Right cardiac atrium (tissue), 5 donors: ENCODE measurements at regions not wholly inside any gene's neighbourhood (a gene's known extent, or its start where the extent isn't known, plus 50 kb on each side); places are given as distances from the start of the nearest gene placed in this dataset.
"Not testable (repeated sequence)": the region's sequence is repeated elsewhere in the genome, so short reads cannot be mapped to it uniquely, and the experiment has no call there.

Source experiments
- ATAC-seq, 2 donors: fragments of 200-7000 bp; cut with Tn5 transposase; one replicate each; pipeline versions ENCODE4 v1.8.0 to v1.9.1; 2020; ENCODE audit warnings: moderate library complexity in 2 of 2, mild to moderate bottlenecking in 1 of 2
- DNase-seq, 3 donors: peaks; one replicate each; pipeline ENCODE4 v3.0.0-alpha.2; 2020
- H3K27ac ChIP-seq: one replicate; pipeline ENCODE4 v1.5.1; 2013; ENCODE audit warnings: mild to moderate bottlenecking, low read length, control low read depth, moderate library complexity
- H3K27me3 ChIP-seq: one replicate; pipeline ENCODE4 v1.6.1; 2013; ENCODE audit not compliant: control insufficient read depth, insufficient read depth
- H3K4me1 ChIP-seq: one replicate; pipeline ENCODE4 v1.6.1; 2013; ENCODE audit warnings: low read length; ENCODE audit not compliant: control insufficient read depth, insufficient read depth
- H3K4me3 ChIP-seq: one replicate; pipeline ENCODE4 v1.5.1; 2013; ENCODE audit warnings: low read length, control low read depth
- H3K9me3 ChIP-seq: one replicate; pipeline ENCODE4 v1.6.1; 2013; ENCODE audit warnings: low read length; ENCODE audit not compliant: control insufficient read depth
- WGBS: extraction: QIAGEN DNeasy Blood & Tissue Kit; methylation state at CpG from one replicate; pipeline ENCODE4 v1.1.7; 2013; 5-methylcytosine and 5-hydroxymethylcytosine counted together
- intact Hi-C, 4 donors: fragments of 100-400 bp; cut with DNase I; formaldehyde crosslinking; loops; one replicate each; pipeline versions ENCODE4 v1.11.0 to v1.14.0; 2022 to 2023
- donor health status: healthy with polysubstance abuse.
- donor health status: DM: no; HTN: yes; CAD: no.
- donor health status: DM: no; HTN: no; CAD: no.
- donor health status: DM: no; HTN: yes; CAD: no; lungs with severe emphysema.
- donor health status: DM: yes; HTN: yes; CAD: no.

GRCh38 chr11:39589391-39589790 lies 1870.1 kb downstream of the LRRC4C start:
- no peak overlapping the region for H3K4me3 ChIP-seq
- no peak for DNase-seq
- intact Hi-C loops, result no loop called here
- no peak for ATAC-seq
- WGBS, result 50% methylated on average over 1 of the region's 1 CpG
- H3K4me1 ChIP-seq, result no peaks in the 10 kb centered on the region
- no peak overlapping the region for H3K27ac ChIP-seq
- no peaks in the 10 kb centered on the region for H3K9me3 ChIP-seq
- H3K27me3 ChIP-seq, result no peaks in the 10 kb centered on the region

GRCh38 chr11:39586036-39586435 lies 1873.4 kb downstream of the LRRC4C start:
- no peak overlapping the region for H3K27ac ChIP-seq
- no peaks in the 10 kb centered on the region for H3K27me3 ChIP-seq
- H3K4me1 ChIP-seq, result no peaks in the 10 kb centered on the region
- DNase-seq (no peak), ATAC-seq (no peak)
- H3K4me3 ChIP-seq, result no peak overlapping the region
- no peaks in the 10 kb centered on the region for H3K9me3 ChIP-seq
- intact Hi-C loops, result no loop called here
- 59% methylated on average over 1 of the region's 1 CpG for WGBS

DNA sequence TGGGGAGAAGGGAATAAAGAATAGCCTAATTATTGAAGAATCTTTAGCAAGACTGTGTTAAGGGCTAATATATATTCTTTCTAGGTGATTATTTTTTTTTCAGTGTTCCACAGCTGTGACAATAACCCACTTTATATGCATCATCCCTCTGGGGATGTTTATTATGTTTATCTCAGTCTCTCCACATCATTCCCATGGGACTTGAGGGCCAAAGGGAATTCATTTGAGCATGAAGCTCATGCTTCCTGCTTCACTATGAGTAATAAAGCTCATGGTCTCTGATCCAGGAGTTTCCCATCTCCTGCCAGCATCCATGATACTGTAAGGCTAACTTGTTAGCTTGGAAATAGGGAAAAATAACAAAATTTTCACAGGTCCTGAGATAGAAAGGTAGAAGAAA lies 1888.4 kb downstream of the LRRC4C start:
- no peak for ATAC-seq
- intact Hi-C loops, result no loop called here
- no peak for DNase-seq
- H3K9me3 ChIP-seq, result no peaks in the 10 kb centered on the region
- H3K4me3 ChIP-seq, result no peak overlapping the region
- H3K4me1 ChIP-seq, result no peaks in the 10 kb centered on the region
- no peaks in the 10 kb centered on the region for H3K27me3 ChIP-seq
- H3K27ac ChIP-seq, result no peak overlapping the region

- no peak for DNase-seq
- no peaks in the 10 kb centered on the region for H3K4me1 ChIP-seq
- H3K27me3 ChIP-seq, result no peaks in the 10 kb centered on the region
- H3K9me3 ChIP-seq, result no peaks in the 10 kb centered on the region
- ATAC-seq, result no peak
- H3K4me3 ChIP-seq, result no peak overlapping the region
- H3K27ac ChIP-seq, result no peak overlapping the region
- intact Hi-C loops, result no loop called here
Observed at GRCh38 chr11:39570526-39570925, 1888.9 kb downstream of the LRRC4C start.

DNA sequence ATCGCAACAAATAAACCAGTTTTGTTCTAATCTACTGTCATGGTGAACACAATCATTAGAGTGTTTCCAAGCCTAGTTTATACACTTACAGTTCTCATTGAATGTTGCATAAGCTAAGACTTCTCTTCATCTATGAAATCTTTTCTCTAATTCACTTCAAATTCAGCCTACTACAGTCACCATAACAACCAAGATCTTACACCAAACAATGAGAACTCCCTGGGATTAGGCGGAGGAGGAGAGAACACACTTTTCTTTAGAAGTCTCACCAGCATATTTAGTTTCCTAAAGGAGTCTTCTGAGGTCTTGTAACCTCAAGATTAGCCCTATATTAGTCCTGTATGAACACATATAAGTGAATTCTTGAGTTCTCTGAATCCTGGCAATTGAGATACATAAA lies 1889.7 kb downstream of the LRRC4C start:
- ATAC-seq (no peak), DNase-seq (no peak)
- Histone ChIP-seq H3K27me3 (no peaks in the 10 kb centered on the region), H3K4me1 (no peaks in the 10 kb centered on the region), H3K27ac (no peak overlapping the region), H3K9me3 (no peaks in the 10 kb centered on the region), H3K4me3 (no peak overlapping the region)
- 81% methylated on average over 2 of the region's 2 CpGs for WGBS
- intact Hi-C loops, result no loop called here

DNA sequence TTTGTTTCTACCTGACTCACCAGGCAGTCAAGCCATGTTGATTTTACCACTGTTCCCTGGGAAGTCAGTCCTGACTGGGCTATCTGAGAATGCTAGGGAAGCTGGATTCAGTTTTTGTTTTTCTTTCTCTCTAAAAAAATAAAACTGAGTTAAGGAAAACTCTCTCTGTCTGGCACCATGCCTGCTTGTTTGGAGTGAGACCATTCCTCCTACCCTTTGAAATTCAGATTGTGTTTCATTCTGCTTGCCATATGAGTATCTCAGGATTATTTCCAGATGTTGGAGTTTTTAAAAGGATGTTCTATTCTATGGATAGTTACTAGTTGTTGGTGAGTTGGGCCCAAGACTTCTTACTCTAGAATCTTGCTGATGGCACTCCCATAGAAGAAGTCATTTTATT lies 1917.0 kb downstream of the LRRC4C start:
- ATAC-seq, result peak in 1 of 2 donors; percentile 39
- Histone ChIP-seq H3K27me3 (no peaks in the 10 kb centered on the region), H3K4me3 (no peak overlapping the region), H3K9me3 (no peaks in the 10 kb centered on the region), H3K27ac (no peak overlapping the region), H3K4me1 (no peaks in the 10 kb centered on the region)
- no peak for DNase-seq
- intact Hi-C loops, result no loop called here

GRCh38 chr11:39541945-39542351 lies 1917.5 kb downstream of the LRRC4C start:
- DNase-seq (peak in 2 of 3 donors; percentile 11 to 12), ATAC-seq (peak in 1 of 2 donors; percentile 75)
- Histone ChIP-seq H3K9me3 (no peaks in the 10 kb centered on the region), H3K27me3 (no peaks in the 10 kb centered on the region), H3K4me1 (no peaks in the 10 kb centered on the region), H3K27ac (no peak overlapping the region), H3K4me3 (no peak overlapping the region)
- intact Hi-C loops, result no loop called here
- WGBS, result 36% methylated on average over 2 of the region's 2 CpGs

- H3K4me1 ChIP-seq, H3K9me3 ChIP-seq, ATAC-seq, intact Hi-C loops, H3K27me3 ChIP-seq, H3K4me3 ChIP-seq, H3K27ac ChIP-seq: not testable (repeated sequence)
- 79% methylated on average over 8 of the region's 8 CpGs for WGBS
- peak in 2 of 3 donors; percentile 28 to 32 for DNase-seq
Observed at GRCh38 chr11:39536323-39536722, 1923.1 kb downstream of the LRRC4C start.
